ENCODE measurements at regions not wholly inside any gene's neighbourhood (a gene's known extent, or its start where the extent isn't known, plus 50 kb on each side); places are given as distances from the start of the nearest gene placed in this dataset.

DNA sequence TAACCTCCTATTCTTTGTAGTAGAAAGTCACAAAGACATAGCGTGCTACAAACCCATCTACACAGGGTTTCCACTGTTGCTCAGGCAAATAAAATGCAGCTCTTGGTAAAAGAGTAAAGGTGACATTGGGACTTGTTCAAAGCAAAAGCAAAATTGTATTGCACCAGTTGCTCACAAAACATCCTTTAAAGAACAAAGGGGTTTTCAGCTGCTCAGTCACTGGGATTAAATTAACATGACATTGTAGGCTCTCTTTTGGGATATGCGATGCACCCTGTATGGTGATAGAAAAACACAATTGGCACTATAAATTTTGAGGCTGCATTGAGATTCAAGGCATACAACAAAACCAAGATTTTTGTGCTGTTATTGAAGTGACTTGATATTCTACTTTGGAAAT, 447.3 kb upstream of the CNTN3 start:
- no peaks in the 10 kb centered on the region for H3K36me3 ChIP-seq
- H3K4me1 ChIP-seq, result no peaks in the 10 kb centered on the region
- intact Hi-C loops (cut with DNase I; ENCODE audit: low total_unique reads), result no loop called here
- no peak overlapping the region for H3K27ac ChIP-seq
- in situ Hi-C loops (cut with MboI; ENCODE audit: low pct_ligation_motif_present in 1 of 4, low pct_unique_long_range_greater_than_20kb in 1 of 4, low sequenced_read_pairs in 3 of 4), result no loop called here
- H3K4me3 ChIP-seq, result no peak overlapping the region
- WGBS, 2 donors (ENCODE audit: low coverage in 1 of 2), result 93 to 94% methylated on average over 2 of the region's 2 CpGs
- DNase-seq, result no peak
- H3K9me3 ChIP-seq, result no peaks in the 10 kb centered on the region
- no peaks in the 10 kb centered on the region for H3K27me3 ChIP-seq
- no peak for TF ChIP-seq POLR2A (IDR thresholded peaks at IDR 0.05)
- no peak for TF ChIP-seq EP300 (IDR thresholded peaks at IDR 0.05; ENCODE audit: low read depth)
- TF ChIP-seq, protein P1, sequence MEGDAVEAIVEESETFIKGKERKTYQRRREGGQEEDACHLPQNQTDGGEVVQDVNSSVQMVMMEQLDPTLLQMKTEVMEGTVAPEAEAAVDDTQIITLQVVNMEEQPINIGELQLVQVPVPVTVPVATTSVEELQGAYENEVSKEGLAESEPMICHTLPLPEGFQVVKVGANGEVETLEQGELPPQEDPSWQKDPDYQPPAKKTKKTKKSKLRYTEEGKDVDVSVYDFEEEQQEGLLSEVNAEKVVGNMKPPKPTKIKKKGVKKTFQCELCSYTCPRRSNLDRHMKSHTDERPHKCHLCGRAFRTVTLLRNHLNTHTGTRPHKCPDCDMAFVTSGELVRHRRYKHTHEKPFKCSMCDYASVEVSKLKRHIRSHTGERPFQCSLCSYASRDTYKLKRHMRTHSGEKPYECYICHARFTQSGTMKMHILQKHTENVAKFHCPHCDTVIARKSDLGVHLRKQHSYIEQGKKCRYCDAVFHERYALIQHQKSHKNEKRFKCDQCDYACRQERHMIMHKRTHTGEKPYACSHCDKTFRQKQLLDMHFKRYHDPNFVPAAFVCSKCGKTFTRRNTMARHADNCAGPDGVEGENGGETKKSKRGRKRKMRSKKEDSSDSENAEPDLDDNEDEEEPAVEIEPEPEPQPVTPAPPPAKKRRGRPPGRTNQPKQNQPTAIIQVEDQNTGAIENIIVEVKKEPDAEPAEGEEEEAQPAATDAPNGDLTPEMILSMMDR (IDR thresholded peaks at IDR 0.05), result no peak
- TF ChIP-seq POLR2AphosphoS5 (IDR thresholded peaks at IDR 0.05), result no peak

DNA sequence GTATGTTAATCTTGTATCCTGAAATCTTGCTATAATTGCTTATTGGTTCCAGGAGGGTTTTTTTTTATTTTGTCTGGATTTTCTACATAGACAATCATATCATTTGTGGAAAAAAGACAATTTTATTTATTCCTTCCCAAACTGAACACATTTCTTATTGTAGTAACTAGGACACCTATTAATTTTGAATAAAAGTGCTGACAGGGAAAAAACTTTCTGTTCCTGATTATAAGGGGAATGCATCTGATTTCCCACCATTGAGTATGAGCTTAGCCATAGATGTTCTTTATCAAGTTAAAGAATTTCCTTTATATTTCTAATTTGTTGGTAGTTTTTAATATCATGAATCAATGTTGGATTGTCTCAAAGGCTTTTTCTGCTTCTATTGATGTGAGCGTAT, 460.7 kb upstream of the CNTN3 start:
- Histone ChIP-seq H3K9me3 (no peaks in the 10 kb centered on the region), H3K4me1 (no peaks in the 10 kb centered on the region), H3K36me3 (no peaks in the 10 kb centered on the region), H3K4me3 (no peak overlapping the region), H3K27me3 (no peaks in the 10 kb centered on the region), H3K27ac (no peak overlapping the region)
- WGBS, 2 donors (ENCODE audit: low coverage in 1 of 2), result 86 to 95% methylated on average over 1 of the region's 1 CpG
- TF ChIP-seq POLR2A (IDR thresholded peaks at IDR 0.05) (no peak), EP300 (IDR thresholded peaks at IDR 0.05; ENCODE audit: low read depth) (no peak), POLR2AphosphoS5 (IDR thresholded peaks at IDR 0.05) (no peak)
- TF ChIP-seq, protein P1 (IDR thresholded peaks at IDR 0.05), result no peak
- in situ Hi-C loops (cut with MboI; ENCODE audit: low pct_ligation_motif_present in 1 of 4, low pct_unique_long_range_greater_than_20kb in 1 of 4, low sequenced_read_pairs in 3 of 4), result no loop called here
- intact Hi-C loops (cut with DNase I; ENCODE audit: low total_unique reads), result no loop called here
- DNase-seq, result no peak

GRCh38 chr3:75076481-75076880, 462.0 kb upstream of the CNTN3 start:
- TF ChIP-seq, protein P1 (IDR thresholded peaks at IDR 0.05), result no peak
- TF ChIP-seq POLR2A (IDR thresholded peaks at IDR 0.05) (no peak), EP300 (IDR thresholded peaks at IDR 0.05; ENCODE audit: low read depth) (no peak)
- Histone ChIP-seq H3K9me3 (no peaks in the 10 kb centered on the region), H3K4me3 (no peak overlapping the region), H3K4me1 (no peaks in the 10 kb centered on the region), H3K27ac (no peak overlapping the region), H3K27me3 (no peaks in the 10 kb centered on the region), H3K36me3 (no peaks in the 10 kb centered on the region)
- in situ Hi-C loops (cut with MboI; ENCODE audit: low pct_ligation_motif_present in 1 of 4, low pct_unique_long_range_greater_than_20kb in 1 of 4, low sequenced_read_pairs in 3 of 4), result no loop called here
- intact Hi-C loops (cut with DNase I; ENCODE audit: low total_unique reads), result no loop called here
- DNase-seq, result no peak
- 78 to 79% methylated on average over 2 of the region's 2 CpGs for WGBS, 2 donors (ENCODE audit: low coverage in 1 of 2)

DNA sequence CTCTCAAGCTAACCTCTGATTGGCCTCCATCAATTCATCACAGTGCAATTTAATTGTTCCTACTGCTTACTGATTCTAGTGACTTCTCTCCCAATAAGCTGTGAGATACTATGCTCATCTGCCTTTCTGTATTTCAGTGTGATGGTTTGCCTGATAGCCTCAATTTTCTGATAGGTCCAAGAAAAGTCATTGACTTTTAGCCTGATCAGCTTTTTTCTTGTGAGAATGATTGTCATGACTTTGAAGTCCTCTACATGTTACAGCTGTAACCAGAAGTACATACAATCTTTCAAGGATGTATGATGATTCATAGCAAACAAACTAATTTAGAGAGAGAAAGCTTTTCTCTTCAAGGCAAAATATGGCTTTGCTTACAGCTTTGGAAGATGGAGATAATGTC, 463.8 kb upstream of the CNTN3 start:
- in situ Hi-C loops (cut with MboI; ENCODE audit: low pct_ligation_motif_present in 1 of 4, low pct_unique_long_range_greater_than_20kb in 1 of 4, low sequenced_read_pairs in 3 of 4), result no loop called here
- no peak overlapping the region for H3K4me3 ChIP-seq
- no peak for DNase-seq

More for the DNA sequence above, 463.8 kb upstream of the CNTN3 start:
- intact Hi-C loops (cut with DNase I; ENCODE audit: low total_unique reads), result no loop called here
- Histone ChIP-seq H3K27ac (no peak overlapping the region), H3K36me3 (no peaks in the 10 kb centered on the region), H3K9me3 (no peaks in the 10 kb centered on the region), H3K4me1 (no peaks in the 10 kb centered on the region), H3K27me3 (no peaks in the 10 kb centered on the region)
- TF ChIP-seq, protein P1 (IDR thresholded peaks at IDR 0.05), result no peak
- TF ChIP-seq POLR2A (IDR thresholded peaks at IDR 0.05), result no peak
- TF ChIP-seq EP300 (IDR thresholded peaks at IDR 0.05; ENCODE audit: low read depth), result no peak
- no peak for TF ChIP-seq POLR2AphosphoS5 (IDR thresholded peaks at IDR 0.05)
